NB4 (cell line): ENCODE measurements at regions not wholly inside any gene's neighbourhood (a gene's known extent, or its start where the extent isn't known, plus 50 kb on each side); places are given as distances from the start of the nearest gene placed in this dataset.

Experiments used
- MYC ChIP-seq: IDR thresholded peaks from 2 replicates; pipeline ENCODE4 v1.6.1; 2011; ENCODE audit warnings: low read depth, low read length
- POLR2A ChIP-seq: IDR thresholded peaks from 2 replicates; pipeline ENCODE4 v1.6.1; 2011; ENCODE audit warnings: mild to moderate bottlenecking; ENCODE audit not compliant: insufficient read length; ENCODE audit errors: extremely low read depth
- TF ChIP-seq, protein P1 (sequence below): IDR thresholded peaks from one replicate; pipeline ENCODE4 v1.5.1; 2012; ENCODE audit warnings: low read depth, low read length
- TF ChIP-seq, protein P2 (sequence below): IDR thresholded peaks from 2 replicates; pipeline ENCODE4 v1.6.1; 2011; ENCODE audit warnings: low read depth, low read length

- TF ChIP-seq, protein P1, sequence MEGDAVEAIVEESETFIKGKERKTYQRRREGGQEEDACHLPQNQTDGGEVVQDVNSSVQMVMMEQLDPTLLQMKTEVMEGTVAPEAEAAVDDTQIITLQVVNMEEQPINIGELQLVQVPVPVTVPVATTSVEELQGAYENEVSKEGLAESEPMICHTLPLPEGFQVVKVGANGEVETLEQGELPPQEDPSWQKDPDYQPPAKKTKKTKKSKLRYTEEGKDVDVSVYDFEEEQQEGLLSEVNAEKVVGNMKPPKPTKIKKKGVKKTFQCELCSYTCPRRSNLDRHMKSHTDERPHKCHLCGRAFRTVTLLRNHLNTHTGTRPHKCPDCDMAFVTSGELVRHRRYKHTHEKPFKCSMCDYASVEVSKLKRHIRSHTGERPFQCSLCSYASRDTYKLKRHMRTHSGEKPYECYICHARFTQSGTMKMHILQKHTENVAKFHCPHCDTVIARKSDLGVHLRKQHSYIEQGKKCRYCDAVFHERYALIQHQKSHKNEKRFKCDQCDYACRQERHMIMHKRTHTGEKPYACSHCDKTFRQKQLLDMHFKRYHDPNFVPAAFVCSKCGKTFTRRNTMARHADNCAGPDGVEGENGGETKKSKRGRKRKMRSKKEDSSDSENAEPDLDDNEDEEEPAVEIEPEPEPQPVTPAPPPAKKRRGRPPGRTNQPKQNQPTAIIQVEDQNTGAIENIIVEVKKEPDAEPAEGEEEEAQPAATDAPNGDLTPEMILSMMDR, result no peak
- TF ChIP-seq POLR2A (no peak), MYC (no peak)
- TF ChIP-seq, protein P2, sequence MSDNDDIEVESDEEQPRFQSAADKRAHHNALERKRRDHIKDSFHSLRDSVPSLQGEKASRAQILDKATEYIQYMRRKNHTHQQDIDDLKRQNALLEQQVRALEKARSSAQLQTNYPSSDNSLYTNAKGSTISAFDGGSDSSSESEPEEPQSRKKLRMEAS, result no peak
Measured at GRCh38 chr15:95307115-95307514, 1023.4 kb upstream of the NR2F2 start.
